HG03469 (cell line): ENCODE measurements at regions not wholly inside any gene's neighbourhood (a gene's known extent, or its start where the extent isn't known, plus 50 kb on each side); places are given as distances from the start of the nearest gene placed in this dataset.

Experiments used
- ATAC-seq: cut with Tn5 transposase; IDR thresholded peaks from one replicate; pipeline ENCODE4 v1.9.1; 2021; ENCODE audit warnings: mild to moderate bottlenecking, moderate library complexity, moderate number of reproducible peaks; ENCODE audit not compliant: unreplicated experiment

- ATAC-seq, result no peak
These were observed 100.1 kb downstream of the RAB11FIP2 start for GRCh38 chr10:117946525-117947070.

- ATAC-seq, result no peak
These were observed 98.2 kb downstream of the RAB11FIP2 start for GRCh38 chr10:117948493-117948892.

GRCh38 chr10:117950408-117950807 is 96.3 kb downstream of the RAB11FIP2 start:
- no peak for ATAC-seq
